Neuronal stem cell (in vitro differentiated cells): ENCODE measurements at regions not wholly inside any gene's neighbourhood (a gene's known extent, or its start where the extent isn't known, plus 50 kb on each side); places are given as distances from the start of the nearest gene placed in this dataset.

Experiments used
- DNase-seq: peaks from one replicate; pipeline ENCODE4 v3.0.0-alpha.2; 2013; ENCODE audit warnings: low spot score
- H2AFZ ChIP-seq: one replicate; pipeline ENCODE4 v1.6.1; 2013; ENCODE audit warnings: mild to moderate bottlenecking, low read length, inconsistent platforms
- H2AK5ac ChIP-seq: 2 replicates; pipeline ENCODE4 v1.6.1; 2013; ENCODE audit warnings: low read depth, mild to moderate bottlenecking, inconsistent platforms, low read length, moderate library complexity, mixed read lengths
- H2BK120ac ChIP-seq: 2 replicates; pipeline ENCODE4 v1.6.1; 2013; ENCODE audit warnings: low read depth, mild to moderate bottlenecking, inconsistent platforms, low read length, moderate library complexity, mixed read lengths
- H2BK12ac ChIP-seq: one replicate; pipeline ENCODE4 v1.6.1; 2013; ENCODE audit warnings: low read length, inconsistent platforms
- H2BK15ac ChIP-seq: 2 replicates; pipeline ENCODE4 v1.6.1; 2013; ENCODE audit warnings: mild to moderate bottlenecking, low read length, inconsistent platforms, mixed read lengths
- H2BK5ac ChIP-seq: one replicate; pipeline ENCODE4 v1.6.1; 2013; ENCODE audit warnings: inconsistent platforms, mild to moderate bottlenecking, low read length, moderate library complexity
- H3K14ac ChIP-seq: one replicate; pipeline ENCODE4 v1.6.1; 2013; ENCODE audit warnings: low read length, inconsistent platforms
- H3K18ac ChIP-seq: 2 replicates; pipeline ENCODE4 v1.6.1; 2013; ENCODE audit warnings: low read length, inconsistent platforms
- H3K23ac ChIP-seq: 2 replicates; pipeline ENCODE4 v1.6.1; 2013; ENCODE audit warnings: low read depth, mild to moderate bottlenecking, mixed read lengths, low read length, inconsistent platforms; ENCODE audit not compliant: poor library complexity
- H3K27ac ChIP-seq: replicated peaks from 3 replicates; pipeline ENCODE4 v1.5.1; 2013; ENCODE audit warnings: low read length, inconsistent platforms
- H3K27me3 ChIP-seq, 3 experiments: 2 replicates each; pipeline ENCODE4 v1.6.1; 2013; ENCODE audit warnings: low read length in 3 of 3, mild to moderate bottlenecking in 2 of 3, inconsistent platforms in 1 of 3, low read depth in 1 of 3, mixed read lengths in 1 of 3, moderate library complexity in 1 of 3; ENCODE audit not compliant: control insufficient read depth in 3 of 3, insufficient read depth in 3 of 3
- H3K36me3 ChIP-seq, 2 donors: replicated peaks in 1 of 2; 2 replicates each; pipeline ENCODE4 v1.6.1; 2013; ENCODE audit warnings: low read length in 2 of 2; ENCODE audit not compliant: control insufficient read depth in 2 of 2, insufficient read depth in 2 of 2
- H3K4ac ChIP-seq: 2 replicates; pipeline ENCODE4 v1.6.1; 2013; ENCODE audit warnings: inconsistent platforms, mild to moderate bottlenecking, low read length, moderate library complexity
- H3K4me1 ChIP-seq, 2 donors: 1 replicate in 1 of 2; 2 replicates in 1 of 2; pipeline ENCODE4 v1.6.1; 2013; ENCODE audit warnings: low read length in 2 of 2, low read depth in 1 of 2; ENCODE audit not compliant: control insufficient read depth in 2 of 2, insufficient read depth in 1 of 2
- H3K4me2 ChIP-seq: one replicate; pipeline ENCODE4 v1.6.1; 2013; ENCODE audit warnings: mild to moderate bottlenecking, low read length, inconsistent platforms; ENCODE audit not compliant: insufficient read depth, poor library complexity, severe bottlenecking
- H3K4me3 ChIP-seq, 2 donors: 2 replicates each; pipeline ENCODE4 v1.5.1; 2013; ENCODE audit warnings: low read length in 2 of 2, mild to moderate bottlenecking in 2 of 2, inconsistent platforms in 1 of 2, moderate library complexity in 1 of 2
- H3K79me1 ChIP-seq: one replicate; pipeline ENCODE4 v1.6.1; 2013; ENCODE audit warnings: low read depth, mild to moderate bottlenecking, inconsistent platforms, low read length, moderate library complexity
- H3K9ac ChIP-seq: one replicate; pipeline ENCODE4 v1.6.1; 2013; ENCODE audit warnings: mild to moderate bottlenecking, low read depth, low read length, inconsistent platforms; ENCODE audit not compliant: poor library complexity
- H3K9me3 ChIP-seq, 2 donors: replicated peaks in 1 of 2; 2 replicates each; pipeline versions ENCODE3 to v1.6.1; 2013; ENCODE audit warnings: low read length in 2 of 2, mild to moderate bottlenecking in 2 of 2, inconsistent platforms in 1 of 2, low read depth in 1 of 2, mixed read lengths in 1 of 2, moderate library complexity in 1 of 2; ENCODE audit not compliant: control insufficient read depth in 2 of 2, insufficient read depth in 1 of 2
- H4K8ac ChIP-seq: one replicate; pipeline ENCODE4 v1.6.1; 2013; ENCODE audit warnings: low read depth, mild to moderate bottlenecking, inconsistent platforms, low read length, moderate library complexity
- H4K91ac ChIP-seq: one replicate; pipeline ENCODE4 v1.6.1; 2013; ENCODE audit warnings: low read length, low read depth, mild to moderate bottlenecking, inconsistent platforms; ENCODE audit not compliant: poor library complexity
- WGBS, 2 donors: extraction: QIAGEN DNeasy Blood & Tissue Kit; methylation state at CpG; one replicate each; pipeline ENCODE4 v1.1.7; 2013; ENCODE audit warnings: missing lambda C conversion rate in 2 of 2, mixed read lengths in 1 of 2; ENCODE audit not compliant: insufficient read length in 2 of 2, insufficient replicate concordance in 1 of 2; ENCODE audit errors: extremely low coverage in 2 of 2; 5-methylcytosine and 5-hydroxymethylcytosine counted together

- H3K27ac ChIP-seq, result no peak overlapping the region
- H3K23ac ChIP-seq, result no peak overlapping the region
- peak overlapping the region; percentile 25 for H2AFZ ChIP-seq
- H4K91ac ChIP-seq, result no peak overlapping the region
- no peak overlapping the region for H2BK120ac ChIP-seq
- H2BK12ac ChIP-seq, result no peak overlapping the region
- H3K4me2 ChIP-seq, result no peak overlapping the region
- no peak overlapping the region for H3K18ac ChIP-seq
- WGBS, 2 donors, result no CpG with 5 or more reads among the region's 5 CpGs
- H3K14ac ChIP-seq, result no peak overlapping the region
- H3K27me3 ChIP-seq, result no peaks in the 10 kb centered on the region
- H3K9me3 ChIP-seq, result peaks cover 0 to 8% of the 10 kb centered on the region in 2 donors
- no peaks in the 10 kb centered on the region for H3K36me3 ChIP-seq
- H3K9ac ChIP-seq, result no peak overlapping the region
- no peak overlapping the region for H2AK5ac ChIP-seq
- H3K4ac ChIP-seq, result no peak overlapping the region
- DNase-seq, result no peak
- H3K79me1 ChIP-seq, result no peaks in the 10 kb centered on the region
- H4K8ac ChIP-seq, result no peak overlapping the region
- no peak overlapping the region for H3K4me3 ChIP-seq
- no peak overlapping the region for H2BK5ac ChIP-seq
- peaks cover 0 to 4% of the 10 kb centered on the region in 2 donors for H3K4me1 ChIP-seq
- H2BK15ac ChIP-seq, result no peak overlapping the region
Measured at GRCh38 chr6:113476937-113477839, 380.0 kb upstream of the MARCKS start.

DNA sequence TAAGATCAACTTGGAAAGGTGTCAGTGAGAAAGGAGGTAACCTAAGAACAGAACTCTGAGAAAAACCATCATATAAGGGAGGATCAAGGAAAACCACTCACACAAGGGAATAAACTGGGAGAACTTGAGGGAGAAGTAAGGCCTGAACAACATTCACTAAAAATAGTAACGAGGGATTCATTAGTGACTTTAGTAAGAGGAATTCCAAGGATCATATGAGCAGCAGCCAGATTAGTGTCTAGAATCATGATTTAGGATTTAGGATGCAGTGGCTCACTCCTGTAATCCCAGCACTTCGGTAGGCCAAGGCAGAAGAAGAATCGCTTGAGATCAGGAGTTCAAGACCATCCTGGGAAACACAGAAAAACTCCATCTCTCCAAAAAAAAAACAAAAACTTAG lies 376.5 kb upstream of the MARCKS start:
- WGBS, 2 donors, result no CpG with 5 or more reads among the region's 3 CpGs
- H2BK120ac ChIP-seq, result no peak overlapping the region

GRCh38 chr6:113481458-113481857 lies 375.7 kb upstream of the MARCKS start:
- H2AK5ac ChIP-seq, result no peak overlapping the region
- no peak overlapping the region for H3K4ac ChIP-seq
- no peaks in the 10 kb centered on the region for H3K79me1 ChIP-seq
- H2BK15ac ChIP-seq, result no peak overlapping the region
- H4K91ac ChIP-seq, result no peak overlapping the region
- H3K18ac ChIP-seq, result no peak overlapping the region
- no CpG with 5 or more reads among the region's 4 CpGs for WGBS, 2 donors
- no peak overlapping the region for H2BK5ac ChIP-seq
- no peak overlapping the region for H3K4me3 ChIP-seq
- H3K4me2 ChIP-seq, result no peak overlapping the region
- no peak overlapping the region for H2AFZ ChIP-seq
- H4K8ac ChIP-seq, result no peak overlapping the region
- no peak overlapping the region for H2BK12ac ChIP-seq
- no peaks in the 10 kb centered on the region for H3K9me3 ChIP-seq
- no peak overlapping the region for H3K23ac ChIP-seq
- H3K36me3 ChIP-seq, result no peaks in the 10 kb centered on the region
- no peak overlapping the region for H3K9ac ChIP-seq
- H3K27me3 ChIP-seq, result no peaks in the 10 kb centered on the region
- H3K14ac ChIP-seq, result no peak overlapping the region
- no peak overlapping the region for H2BK120ac ChIP-seq
- H3K4me1 ChIP-seq, result peaks cover 0 to 4% of the 10 kb centered on the region in 2 donors
- no peak overlapping the region for H3K27ac ChIP-seq
- no peak for DNase-seq

More for the DNA sequence above, 376.5 kb upstream of the MARCKS start:
- Histone ChIP-seq H3K79me1 (no peaks in the 10 kb centered on the region), H2AK5ac (no peak overlapping the region), H3K9ac (no peak overlapping the region), H3K27me3 (no peaks in the 10 kb centered on the region), H3K27ac (no peak overlapping the region), H3K4ac (no peak overlapping the region), H3K9me3 (peaks cover 0 to under 1% of the 10 kb centered on the region in 2 donors), H4K8ac (no peak overlapping the region), H3K23ac (no peak overlapping the region), H2AFZ (no peak overlapping the region), H3K4me3 (no peak overlapping the region), H2BK15ac (no peak overlapping the region), H3K4me2 (no peak overlapping the region), H2BK12ac (no peak overlapping the region), H3K14ac (no peak overlapping the region), H4K91ac (no peak overlapping the region), H2BK5ac (no peak overlapping the region), H3K4me1 (peaks cover 0 to 4% of the 10 kb centered on the region in 2 donors), H3K36me3 (no peaks in the 10 kb centered on the region), H3K18ac (no peak overlapping the region)
- no peak for DNase-seq

DNA sequence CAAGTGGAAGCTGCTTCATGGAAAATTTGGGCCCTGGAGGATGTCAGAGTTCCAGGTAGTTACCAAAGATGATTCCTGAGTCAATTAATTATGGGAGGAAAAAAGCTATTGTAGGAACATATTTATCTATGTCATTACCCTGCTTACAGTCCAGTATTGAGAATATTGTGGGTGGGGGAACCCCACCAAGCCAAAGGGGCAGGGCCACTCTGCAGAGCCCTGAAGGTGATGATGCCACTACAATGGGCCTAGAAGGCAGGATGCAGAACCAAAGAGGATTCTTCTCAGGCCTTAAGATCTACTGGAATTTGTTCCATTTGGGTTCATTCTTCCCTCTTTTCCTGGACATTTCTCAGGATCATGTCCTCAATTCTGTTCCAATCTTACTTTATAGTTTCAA lies 375.2 kb upstream of the MARCKS start:
- DNase-seq, result no peak
- no peak overlapping the region for H2BK120ac ChIP-seq
- no peaks in the 10 kb centered on the region for H3K79me1 ChIP-seq
- no peak overlapping the region for H3K4me2 ChIP-seq
- H4K8ac ChIP-seq, result no peak overlapping the region
- H3K23ac ChIP-seq, result no peak overlapping the region
- H3K18ac ChIP-seq, result no peak overlapping the region
- no peaks in the 10 kb centered on the region for H3K9me3 ChIP-seq
- H3K27me3 ChIP-seq, result no peaks in the 10 kb centered on the region
- no peak overlapping the region for H3K9ac ChIP-seq
- H3K14ac ChIP-seq, result no peak overlapping the region
- H3K27ac ChIP-seq, result no peak overlapping the region
- H3K4ac ChIP-seq, result no peak overlapping the region
- H3K4me1 ChIP-seq, result peaks cover 0 to 1% of the 10 kb centered on the region in 2 donors
- H2BK12ac ChIP-seq, result no peak overlapping the region
- H4K91ac ChIP-seq, result no peak overlapping the region
- no peak overlapping the region for H2BK15ac ChIP-seq
- no peak overlapping the region for H2BK5ac ChIP-seq
- no peak overlapping the region for H2AK5ac ChIP-seq
- H2AFZ ChIP-seq, result no peak overlapping the region
- H3K4me3 ChIP-seq, result no peak overlapping the region
- H3K36me3 ChIP-seq, result no peaks in the 10 kb centered on the region
